IMR-90 (cell line): ENCODE measurements at regions not wholly inside any gene's neighbourhood (a gene's known extent, or its start where the extent isn't known, plus 50 kb on each side); places are given as distances from the start of the nearest gene placed in this dataset.

Experiments
- ATAC-seq: fragments of 200-7000 bp; cut with Tn5 transposase; 2 replicates; pipeline ENCODE4 v1.9.1; 2020; ENCODE audit warnings: low read depth, mild to moderate bottlenecking, moderate library complexity
- BruUV-seq: library from RNA; stranded (reverse); fragments of 400-500 nt; replicated peaks from 2 replicates; lab custom pipeline; 2021; lab: Mats Ljungman, UMichigan
- CTCF ChIA-PET: fragments of 300-600 bp; formaldehyde crosslinking; extraction: SDS; loops from one replicate; lab custom pipeline; 2021; ENCODE audit warnings: antibody characterized with exemption; lab: Yijun Ruan, JAX
- POLR2A ChIA-PET: fragments of 300-600 bp; sonication (Branson Sonifier 250); formaldehyde crosslinking; loops from one replicate; lab custom pipeline; 2022; ENCODE audit warnings: antibody characterized with exemption; ENCODE audit not compliant: unreplicated experiment; lab: Charles Lee
- DNase-seq: peaks from one replicate; pipeline ENCODE4 v3.0.0; 2013
- H2AFZ ChIP-seq: replicated peaks from 2 replicates; pipeline ENCODE3; 2013; ENCODE audit warnings: low read length, mild to moderate bottlenecking; ENCODE audit not compliant: poor library complexity
- H2AK5ac ChIP-seq: 2 replicates; pipeline ENCODE4 v1.6.1; 2013; ENCODE audit warnings: low read depth, low read length, inconsistent platforms
- H2AK9ac ChIP-seq: replicated peaks from 2 replicates; pipeline ENCODE3; 2013; ENCODE audit warnings: mild to moderate bottlenecking, low read depth, low read length, moderate library complexity; ENCODE audit not compliant: poor library complexity
- H2BK120ac ChIP-seq: 2 replicates; pipeline ENCODE4 v1.6.1; 2013; ENCODE audit warnings: low read depth, low read length, inconsistent platforms
- H2BK15ac ChIP-seq: 3 replicates; pipeline ENCODE4 v1.6.1; 2013; ENCODE audit warnings: low read depth, low read length, inconsistent platforms
- H2BK20ac ChIP-seq: 2 replicates; pipeline ENCODE4 v1.6.1; 2013; ENCODE audit warnings: low read depth, mild to moderate bottlenecking, inconsistent platforms, low read length, moderate library complexity
- H2BK5ac ChIP-seq: 2 replicates; pipeline ENCODE4 v1.6.1; 2013; ENCODE audit warnings: mild to moderate bottlenecking, low read depth, low read length, inconsistent platforms; ENCODE audit not compliant: poor library complexity, severe bottlenecking
- H3K14ac ChIP-seq: replicated peaks from 2 replicates; pipeline ENCODE4 v1.6.1; 2013; ENCODE audit warnings: low read depth, low read length, inconsistent platforms
- H3K18ac ChIP-seq: 2 replicates; pipeline ENCODE4 v1.6.1; 2013; ENCODE audit warnings: low read depth, low read length, control low read depth
- H3K23ac ChIP-seq: 2 replicates; pipeline ENCODE4 v1.6.1; 2013; ENCODE audit warnings: low read depth, low read length, inconsistent platforms
- H3K27ac ChIP-seq: 2 replicates; pipeline ENCODE4 v1.5.1; 2013; ENCODE audit warnings: mild to moderate bottlenecking, control low read depth, low read length; ENCODE audit not compliant: insufficient read depth
- H3K27me3 ChIP-seq: 2 replicates; pipeline ENCODE4 v1.6.1; 2013; ENCODE audit warnings: low read length; ENCODE audit not compliant: control insufficient read depth, insufficient read depth
- H3K36me3 ChIP-seq: 2 replicates; pipeline ENCODE4 v1.6.1; 2013; ENCODE audit warnings: low read length, mixed read lengths; ENCODE audit not compliant: control insufficient read depth, insufficient read depth
- H3K4ac ChIP-seq: 2 replicates; pipeline ENCODE4 v1.6.1; 2013; ENCODE audit warnings: low read depth, low read length, inconsistent platforms
- H3K4me1 ChIP-seq: 2 replicates; pipeline ENCODE4 v1.6.1; 2013; ENCODE audit warnings: low read length, mixed read lengths; ENCODE audit not compliant: control insufficient read depth, insufficient read depth
- H3K4me2 ChIP-seq: 2 replicates; pipeline ENCODE4 v1.6.1; 2013; ENCODE audit warnings: low read depth, mild to moderate bottlenecking, control low read depth, low read length, moderate library complexity
- H3K4me3 ChIP-seq: 2 replicates; pipeline ENCODE4 v1.5.1; 2013; ENCODE audit warnings: low read depth, mild to moderate bottlenecking, control low read depth, low read length, moderate library complexity; ENCODE audit not compliant: insufficient read depth
- H3K56ac ChIP-seq: 2 replicates; pipeline ENCODE4 v1.6.1; 2013; ENCODE audit warnings: low read length, inconsistent platforms; ENCODE audit not compliant: insufficient read depth; ENCODE audit errors: extremely low read depth
- H3K79me1 ChIP-seq, 2 experiments: 2 replicates each; pipeline ENCODE4 v1.6.1; 2013; ENCODE audit warnings: low read length in 2 of 2, inconsistent platforms in 1 of 2, low read depth in 1 of 2
- H3K9ac ChIP-seq: 2 replicates; pipeline ENCODE4 v1.6.1; 2013; ENCODE audit warnings: low read depth, low read length, control low read depth
- H3K9me1 ChIP-seq: 2 replicates; pipeline ENCODE4 v1.6.1; 2013; ENCODE audit warnings: low read length, inconsistent platforms; ENCODE audit not compliant: insufficient read depth
- H3K9me3 ChIP-seq: 2 replicates; pipeline ENCODE4 v1.6.1; 2013; ENCODE audit warnings: low read length; ENCODE audit not compliant: control insufficient read depth, insufficient read depth
- H4K20me1 ChIP-seq: 2 replicates; pipeline ENCODE4 v1.6.1; 2013; ENCODE audit warnings: low read length, inconsistent platforms; ENCODE audit not compliant: insufficient read depth
- H4K5ac ChIP-seq: 2 replicates; pipeline ENCODE4 v1.6.1; 2013; ENCODE audit warnings: mild to moderate bottlenecking, low read depth, low read length, control low read depth
- H4K8ac ChIP-seq, 2 experiments: 2 replicates each; pipeline ENCODE4 v1.6.1; 2013; ENCODE audit warnings: low read depth in 2 of 2, low read length in 2 of 2, control low read depth in 1 of 2, inconsistent platforms in 1 of 2
- H4K91ac ChIP-seq: 2 replicates; pipeline ENCODE4 v1.6.1; 2013; ENCODE audit warnings: low read depth, low read length, inconsistent platforms; ENCODE audit not compliant: insufficient read depth
- BHLHE40 ChIP-seq: fragments of 150-350 bp; IDR thresholded peaks from 2 replicates; pipeline ENCODE4 v1.6.1; 2016; ENCODE audit warnings: mild to moderate bottlenecking, low read depth, low read length
- CEBPB ChIP-seq: IDR thresholded peaks from 2 replicates; pipeline ENCODE4 v1.6.1; 2012; ENCODE audit warnings: low read depth, low read length, improper control_type of control experiment
- CHD1 ChIP-seq: IDR thresholded peaks from 2 replicates; pipeline ENCODE4 v1.6.1; 2012; ENCODE audit warnings: low read depth, low read length, improper control_type of control experiment
- CTCF ChIP-seq: conservative IDR thresholded peaks from 2 replicates; pipeline ENCODE4 v1.5.1; 2012; ENCODE audit warnings: mild to moderate bottlenecking, low read depth, low read length, improper control_type of control experiment
- ELK1 ChIP-seq: fragments of 150-350 bp; IDR thresholded peaks from 2 replicates; pipeline ENCODE4 v1.6.1; 2016; ENCODE audit warnings: low read depth, mild to moderate bottlenecking, low read length, moderate library complexity, borderline replicate concordance
- FOS ChIP-seq: fragments of 150-350 bp; IDR thresholded peaks from 2 replicates; pipeline ENCODE4 v1.6.1; 2016; ENCODE audit warnings: low read depth, low read length
- MAFK ChIP-seq: IDR thresholded peaks from 2 replicates; pipeline ENCODE4 v1.6.1; 2012; ENCODE audit warnings: low read depth, low read length, improper control_type of control experiment
- MXI1 ChIP-seq: IDR thresholded peaks from 2 replicates; pipeline ENCODE4 v1.6.1; 2012; ENCODE audit warnings: low read depth, mild to moderate bottlenecking, low read length, moderate library complexity, borderline replicate concordance
- NFE2L2 ChIP-seq: fragments of 150-350 bp; IDR thresholded peaks from 2 replicates; pipeline ENCODE4 v1.6.1; 2016; ENCODE audit warnings: low read depth, mild to moderate bottlenecking, low read length
- POLR2A ChIP-seq: IDR thresholded peaks from 2 replicates; pipeline ENCODE4 v1.6.1; 2012; ENCODE audit warnings: mild to moderate bottlenecking, low read depth, low read length
- RAD21 ChIP-seq: IDR thresholded peaks from 2 replicates; pipeline ENCODE4 v1.6.1; 2012; ENCODE audit warnings: low read length, improper control_type of control experiment
- RCOR1 ChIP-seq: IDR thresholded peaks from 2 replicates; pipeline ENCODE4 v1.6.1; 2012; ENCODE audit warnings: mild to moderate bottlenecking, low read length, improper control_type of control experiment; ENCODE audit not compliant: insufficient replicate concordance
- RFX5 ChIP-seq: IDR thresholded peaks from 2 replicates; pipeline ENCODE4 v1.8.0; 2012; ENCODE audit warnings: low read depth, mild to moderate bottlenecking, low read length, moderate library complexity
- SMC3 ChIP-seq: fragments of 150-350 bp; IDR thresholded peaks from 2 replicates; pipeline ENCODE4 v1.6.1; 2016; ENCODE audit warnings: low read depth, mild to moderate bottlenecking, antibody characterized with exemption, low read length, moderate library complexity
- USF2 ChIP-seq: fragments of 150-350 bp; IDR thresholded peaks from 2 replicates; pipeline ENCODE4 v1.6.1; 2017; ENCODE audit warnings: mild to moderate bottlenecking, antibody characterized with exemption, low read length, low read depth
- WGBS, 2 experiments: methylation state at CpG; one replicate each; pipeline versions ENCODE4 v1.1.5 to v1.1.7; 2013; ENCODE audit warnings: missing lambda C conversion rate in 2 of 2; ENCODE audit not compliant: insufficient read length in 1 of 2; ENCODE audit errors: extremely low coverage in 2 of 2; 5-methylcytosine and 5-hydroxymethylcytosine counted together
- dilution Hi-C: fragments of 300-500 bp; cut with HindIII; formaldehyde crosslinking; loops from one replicate; pipeline ENCODE4 v1.14.3; 2018; ENCODE audit warnings: low sequenced_read_pairs; ENCODE audit not compliant: unreplicated experiment
- in situ Hi-C: fragments of 300-500 bp; cut with MboI; formaldehyde crosslinking; loops from 3 replicates; pipeline ENCODE4 v1.14.3; 2019; ENCODE audit warnings: low sequenced_read_pairs, inconsistent platforms, mixed read lengths
- intact Hi-C: fragments of 100-400 bp; cut with micrococcal nuclease; formaldehyde crosslinking; loops from 2 replicates; pipeline ENCODE4 v1.10.0; 2022

- CTCF ChIA-PET, result interaction anchor here (0.6 to 0.7 kb wide), 3 partner anchors 16 to 1215 kb away, joined by 3 to 5 read pairs (median 3); no protein-coding TSS in a partner anchor
- no peak overlapping the region for H4K8ac ChIP-seq
- H2BK120ac ChIP-seq, result no peak overlapping the region
- no peak overlapping the region for H3K9ac ChIP-seq
- no peaks in the 10 kb centered on the region for H3K9me3 ChIP-seq
- H3K18ac ChIP-seq, result no peak overlapping the region
- POLR2A ChIA-PET, result no interaction called here
- ATAC-seq, result no peak
- dilution Hi-C loops, result no loop called here
- no peaks in the 10 kb centered on the region; the same call in 1 of the 2 replicates for H3K27me3 ChIP-seq
- no peaks in the 10 kb centered on the region for H3K36me3 ChIP-seq
- H2AFZ ChIP-seq, result no peak overlapping the region
- no peak overlapping the region for H4K5ac ChIP-seq
- H3K9me1 ChIP-seq, result no peaks in the 10 kb centered on the region
- H3K4me1 ChIP-seq, result no peaks in the 10 kb centered on the region
- 76% methylated on average over 4 of the region's 5 CpGs; no CpG with 5 or more reads in 1 of the 2 experiments for WGBS, 2 experiments
- no peak for DNase-seq
- no peak overlapping the region for H2AK5ac ChIP-seq
- no peak overlapping the region for H2BK5ac ChIP-seq
- H3K23ac ChIP-seq, result no peak overlapping the region
- no peak overlapping the region for H2BK20ac ChIP-seq
- in situ Hi-C loops, result no loop called here
- TF ChIP-seq RFX5 (no peak), ELK1 (no peak), RCOR1 (no peak), USF2 (no peak), CHD1 (no peak), CEBPB (no peak), MAFK (no peak), RAD21 (no peak), SMC3 (no peak), NFE2L2 (no peak), MXI1 (no peak), CTCF (no peak), POLR2A (no peak), BHLHE40 (no peak), FOS (no peak)
- no TSS peak for BruUV-seq
- H2AK9ac ChIP-seq, result no peak overlapping the region
- H2BK15ac ChIP-seq, result no peak overlapping the region
- H3K56ac ChIP-seq, result no peak overlapping the region
- H3K27ac ChIP-seq, result no peak overlapping the region
- H4K20me1 ChIP-seq, result no peaks in the 10 kb centered on the region
- H3K14ac ChIP-seq, result no peak overlapping the region
- H3K4me2 ChIP-seq, result no peak overlapping the region
- no peak overlapping the region for H3K4ac ChIP-seq
- no peak overlapping the region for H3K4me3 ChIP-seq
- no peaks in the 10 kb centered on the region for H3K79me1 ChIP-seq
- intact Hi-C loops, result no loop called here
- no peak overlapping the region for H4K91ac ChIP-seq
Measured at GRCh38 chr6:1164600-1164999, 147.3 kb upstream of the FOXQ1 start.
